ENCODE measurements at regions not wholly inside any gene's neighbourhood (a gene's known extent, or its start where the extent isn't known, plus 50 kb on each side); places are given as distances from the start of the nearest gene placed in this dataset.

GRCh38 chr5:125592856-125593255 is 830.4 kb upstream of the GRAMD2B start:
- TF ChIP-seq, protein P1, sequence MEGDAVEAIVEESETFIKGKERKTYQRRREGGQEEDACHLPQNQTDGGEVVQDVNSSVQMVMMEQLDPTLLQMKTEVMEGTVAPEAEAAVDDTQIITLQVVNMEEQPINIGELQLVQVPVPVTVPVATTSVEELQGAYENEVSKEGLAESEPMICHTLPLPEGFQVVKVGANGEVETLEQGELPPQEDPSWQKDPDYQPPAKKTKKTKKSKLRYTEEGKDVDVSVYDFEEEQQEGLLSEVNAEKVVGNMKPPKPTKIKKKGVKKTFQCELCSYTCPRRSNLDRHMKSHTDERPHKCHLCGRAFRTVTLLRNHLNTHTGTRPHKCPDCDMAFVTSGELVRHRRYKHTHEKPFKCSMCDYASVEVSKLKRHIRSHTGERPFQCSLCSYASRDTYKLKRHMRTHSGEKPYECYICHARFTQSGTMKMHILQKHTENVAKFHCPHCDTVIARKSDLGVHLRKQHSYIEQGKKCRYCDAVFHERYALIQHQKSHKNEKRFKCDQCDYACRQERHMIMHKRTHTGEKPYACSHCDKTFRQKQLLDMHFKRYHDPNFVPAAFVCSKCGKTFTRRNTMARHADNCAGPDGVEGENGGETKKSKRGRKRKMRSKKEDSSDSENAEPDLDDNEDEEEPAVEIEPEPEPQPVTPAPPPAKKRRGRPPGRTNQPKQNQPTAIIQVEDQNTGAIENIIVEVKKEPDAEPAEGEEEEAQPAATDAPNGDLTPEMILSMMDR (IDR thresholded peaks at IDR 0.05; ENCODE audit: low read depth, low read length) = no peak
- DNase-seq (ENCODE audit: extremely low read depth, low read depth) = no peak

DNA sequence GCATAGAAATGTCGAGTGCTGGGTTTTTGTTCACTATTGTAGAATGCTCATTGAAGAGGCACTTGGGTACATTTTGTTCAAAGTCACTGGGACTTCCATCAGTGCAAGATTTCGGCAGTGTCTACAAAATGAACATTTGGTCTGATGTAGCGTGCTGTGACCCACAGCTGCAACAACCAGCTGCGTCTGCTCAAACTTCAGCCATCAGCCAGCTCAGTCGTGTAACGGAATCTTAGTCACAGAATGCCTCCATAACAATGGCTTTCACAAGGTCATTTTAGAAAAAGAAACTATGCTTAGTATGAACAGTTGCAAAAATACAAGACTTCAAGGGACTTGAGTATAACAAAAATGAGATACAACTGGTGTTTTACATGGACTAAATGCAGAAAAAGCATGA is 828.1 kb upstream of the GRAMD2B start:
- DNase-seq (ENCODE audit: extremely low read depth, low read depth) = no peak
- TF ChIP-seq, protein P1 (IDR thresholded peaks at IDR 0.05; ENCODE audit: low read depth, low read length) = no peak

DNA sequence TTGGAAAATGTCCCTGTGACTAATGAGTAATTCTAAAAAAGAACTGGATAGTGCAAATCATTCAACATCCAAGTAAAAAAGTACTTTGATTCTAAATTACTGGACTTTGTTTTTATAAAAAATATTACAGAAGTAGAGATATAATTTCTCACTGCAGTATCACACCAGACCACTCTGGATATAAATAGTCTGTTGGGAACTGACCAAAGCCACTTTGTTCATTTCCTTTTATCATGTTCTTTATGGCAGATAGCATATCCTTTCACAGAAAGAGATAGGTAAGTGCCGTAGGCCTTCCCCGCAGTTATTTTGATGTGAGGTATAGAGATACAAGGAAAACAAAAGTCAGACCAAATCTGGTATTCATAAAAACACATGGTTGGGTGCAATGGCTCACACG is 827.4 kb upstream of the GRAMD2B start:
- DNase-seq (ENCODE audit: extremely low read depth, low read depth) = no peak
- TF ChIP-seq, protein P1 (IDR thresholded peaks at IDR 0.05; ENCODE audit: low read depth, low read length) = no peak

- TF ChIP-seq, protein P1 (IDR thresholded peaks at IDR 0.05; ENCODE audit: low read depth, low read length) = no peak
- DNase-seq (ENCODE audit: extremely low read depth, low read depth) = no peak
Measured at GRCh38 chr5:125597338-125597737, 825.9 kb upstream of the GRAMD2B start.

DNA sequence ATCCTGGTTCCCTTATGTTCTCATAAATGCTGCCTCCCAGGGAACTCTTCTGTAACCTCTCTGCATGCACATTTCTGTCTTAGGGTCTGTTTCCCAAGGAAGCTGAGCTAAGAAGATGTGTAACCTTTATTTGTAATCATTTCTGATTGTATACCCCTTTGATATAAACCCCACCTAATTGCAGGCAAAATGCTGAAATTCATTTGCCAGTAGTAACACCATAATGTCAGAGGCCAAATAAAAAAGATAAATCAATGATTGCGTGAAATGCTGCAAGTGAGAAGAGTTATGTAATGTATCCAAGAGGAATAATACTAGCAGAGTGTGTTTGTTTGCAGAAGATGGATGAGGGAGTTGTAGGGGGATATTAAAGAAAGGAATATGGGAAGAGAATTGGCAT is 822.6 kb upstream of the GRAMD2B start:
- DNase-seq (ENCODE audit: extremely low read depth, low read depth) = no peak
- TF ChIP-seq, protein P1 (IDR thresholded peaks at IDR 0.05; ENCODE audit: low read depth, low read length) = no peak

DNA sequence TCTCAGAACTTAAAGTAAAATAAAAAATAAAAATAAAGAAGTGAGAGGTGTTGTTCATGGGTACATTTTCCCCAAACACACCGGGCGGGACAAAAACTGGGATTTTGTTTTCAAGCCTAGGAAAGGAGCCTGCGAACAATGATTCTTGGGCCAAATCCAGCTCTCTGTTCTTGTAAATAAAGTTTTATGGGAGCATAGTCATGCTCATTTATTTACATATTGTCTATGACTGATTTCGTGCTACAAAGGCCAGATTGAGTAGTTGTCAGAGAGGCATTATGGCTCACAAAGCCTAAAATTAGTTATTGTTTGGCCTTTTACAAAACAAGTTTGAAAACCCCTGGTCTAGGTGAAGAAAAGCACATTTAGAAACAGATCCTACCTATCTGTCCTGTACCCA is 821.0 kb upstream of the GRAMD2B start:
- DNase-seq (ENCODE audit: extremely low read depth, low read depth) = no peak
- TF ChIP-seq, protein P1 (IDR thresholded peaks at IDR 0.05; ENCODE audit: low read depth, low read length) = no peak

GRCh38 chr5:125603321-125603720 is 819.9 kb upstream of the GRAMD2B start:
- DNase-seq (ENCODE audit: extremely low read depth, low read depth) = no peak
- TF ChIP-seq, protein P1 (IDR thresholded peaks at IDR 0.05; ENCODE audit: low read depth, low read length) = no peak

Data from AG09319 (cell line).